SU-DHL-6 (cell line): ENCODE measurements at regions not wholly inside any gene's neighbourhood (a gene's known extent, or its start where the extent isn't known, plus 50 kb on each side); places are given as distances from the start of the nearest gene placed in this dataset.

ENCODE experiments used
- EZH2phosphoT487 ChIP-seq: fragments of 200-600 bp; sonication (generic), shearing (Covaris generic); conservative IDR thresholded peaks from 2 replicates; pipeline ENCODE4 v1.6.1; 2018; ENCODE audit warnings: mild to moderate bottlenecking, antibody characterized with exemption, low read length, moderate library complexity, mixed read lengths
- TF ChIP-seq, protein P1 (sequence below): fragments of 200-600 bp; sonication (generic); IDR thresholded peaks from one replicate; pipeline ENCODE4 v1.5.1; 2017; ENCODE audit warnings: antibody characterized with exemption, mild to moderate bottlenecking, low read length, moderate library complexity; ENCODE audit not compliant: insufficient read depth, poor library complexity, severe bottlenecking

DNA sequence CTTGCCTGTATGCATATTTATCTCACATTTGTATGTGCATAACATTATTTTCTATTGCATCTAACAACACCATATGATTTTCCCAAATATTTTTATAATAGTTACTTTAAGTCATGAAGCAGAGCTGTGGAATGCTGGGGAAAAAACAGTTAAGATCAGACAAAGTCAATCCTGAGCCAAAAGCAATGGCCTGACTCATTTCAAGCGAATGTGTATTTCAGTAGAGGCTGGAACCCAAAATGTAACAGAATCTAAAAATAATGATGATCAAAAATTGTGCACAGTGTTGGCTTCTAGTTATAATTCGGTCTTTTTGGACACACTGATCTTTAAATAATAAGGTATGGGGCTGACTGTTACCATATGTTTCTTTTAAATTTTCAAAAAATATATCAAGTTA lies 516.2 kb upstream of the ADGRL3 start:
- TF ChIP-seq, protein P1, sequence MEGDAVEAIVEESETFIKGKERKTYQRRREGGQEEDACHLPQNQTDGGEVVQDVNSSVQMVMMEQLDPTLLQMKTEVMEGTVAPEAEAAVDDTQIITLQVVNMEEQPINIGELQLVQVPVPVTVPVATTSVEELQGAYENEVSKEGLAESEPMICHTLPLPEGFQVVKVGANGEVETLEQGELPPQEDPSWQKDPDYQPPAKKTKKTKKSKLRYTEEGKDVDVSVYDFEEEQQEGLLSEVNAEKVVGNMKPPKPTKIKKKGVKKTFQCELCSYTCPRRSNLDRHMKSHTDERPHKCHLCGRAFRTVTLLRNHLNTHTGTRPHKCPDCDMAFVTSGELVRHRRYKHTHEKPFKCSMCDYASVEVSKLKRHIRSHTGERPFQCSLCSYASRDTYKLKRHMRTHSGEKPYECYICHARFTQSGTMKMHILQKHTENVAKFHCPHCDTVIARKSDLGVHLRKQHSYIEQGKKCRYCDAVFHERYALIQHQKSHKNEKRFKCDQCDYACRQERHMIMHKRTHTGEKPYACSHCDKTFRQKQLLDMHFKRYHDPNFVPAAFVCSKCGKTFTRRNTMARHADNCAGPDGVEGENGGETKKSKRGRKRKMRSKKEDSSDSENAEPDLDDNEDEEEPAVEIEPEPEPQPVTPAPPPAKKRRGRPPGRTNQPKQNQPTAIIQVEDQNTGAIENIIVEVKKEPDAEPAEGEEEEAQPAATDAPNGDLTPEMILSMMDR = no peak
- TF ChIP-seq EZH2phosphoT487 = no peak
